Esophagus squamous epithelium (tissue), 5 donors: ENCODE measurements at regions not wholly inside any gene's neighbourhood (a gene's known extent, or its start where the extent isn't known, plus 50 kb on each side); places are given as distances from the start of the nearest gene placed in this dataset.

Source experiments
- DNase-seq: peaks from one replicate; lab custom pipeline; 2025; lab: John Stamatoyannopoulos, UW
- H3K27ac ChIP-seq, 4 donors: fragments of 200-600 bp; sonication (generic); one replicate each; pipeline ENCODE4 v1.5.1; 2016 to 2019; ENCODE audit warnings: mild to moderate bottlenecking in 1 of 4
- H3K27me3 ChIP-seq, 4 donors: fragments of 200-600 bp; sonication (generic); 1 replicate in 3 of 4; 2 replicates in 1 of 4; pipeline versions ENCODE4 v1.5.1 to v1.6.0; 2017 to 2021; ENCODE audit warnings: antibody characterized with exemption in 1 of 4
- H3K36me3 ChIP-seq, 3 donors: fragments of 200-600 bp; sonication (generic); one replicate each; pipeline ENCODE4 v1.5.1; 2016 to 2019
- H3K4me1 ChIP-seq, 3 donors: fragments of 200-600 bp; sonication (generic); one replicate each; pipeline ENCODE4 v1.5.1; 2017 to 2019
- H3K4me3 ChIP-seq, 4 donors: fragments of 200-600 bp; sonication (generic); 1 replicate in 3 of 4; 2 replicates in 1 of 4; pipeline ENCODE4 v1.5.1; 2016 to 2019; ENCODE audit warnings: mild to moderate bottlenecking in 2 of 4, moderate library complexity in 1 of 4
- H3K9me3 ChIP-seq, 3 donors: fragments of 200-600 bp; sonication (generic); one replicate each; pipeline ENCODE4 v1.5.1; 2016 to 2019
- CTCF ChIP-seq, 6 experiments: fragments of 450-650 bp in 4 of 6; fragments of 200-600 bp in 2 of 6; sonication (generic) in 2 of 6; IDR thresholded peaks; one replicate each; pipeline ENCODE4 v1.5.1; 2016 to 2019; ENCODE audit warnings: antibody characterized with exemption in 6 of 6, mild to moderate bottlenecking in 4 of 6, moderate library complexity in 4 of 6
- POLR2A ChIP-seq, 4 donors: fragments of 450-650 bp; IDR thresholded peaks; one replicate each; pipeline ENCODE4 v1.6.1; 2017; ENCODE audit warnings: antibody characterized with exemption in 4 of 4, mild to moderate bottlenecking in 4 of 4, moderate library complexity in 3 of 4
- WGBS, 2 donors: methylation state at CpG; one replicate each; pipeline ENCODE4 v1.1.5; 2018; 5-methylcytosine and 5-hydroxymethylcytosine counted together
- intact Hi-C: fragments of 100-400 bp; cut with DNase I; formaldehyde crosslinking; loops from one replicate; pipeline ENCODE4 v1.15.0; 2022
- donor health status: DM: yes; HTN: yes; CAD: no.

GRCh38 chr1:112070677-112071076, 81.2 kb upstream of the KCND3 start:
- 81 to 88% methylated on average over 2 of the region's 2 CpGs for WGBS, 2 donors

DNA sequence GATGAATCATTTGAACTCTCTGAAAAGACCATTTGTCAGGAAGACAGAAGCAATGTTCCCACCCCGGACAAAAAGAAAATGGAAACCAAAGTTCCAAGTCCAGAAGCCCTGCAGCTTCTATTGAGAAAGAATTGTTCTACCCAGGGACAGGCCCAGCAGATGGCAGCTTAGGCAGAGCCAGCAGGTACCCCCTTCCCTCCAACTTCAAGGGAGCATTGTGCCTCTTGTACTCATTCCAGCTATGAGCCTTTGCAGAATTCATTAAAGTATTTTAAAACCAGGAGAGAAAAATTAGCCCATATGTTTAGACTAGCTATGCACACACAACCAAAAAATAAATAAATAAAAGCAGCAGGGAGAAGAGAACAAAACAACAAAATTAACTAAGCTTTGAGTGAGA, 85.2 kb upstream of the KCND3 start:
- intact Hi-C loops = no loop called here
- H3K9me3 ChIP-seq = no peaks in the 10 kb centered on the region
- TF ChIP-seq POLR2A (IDR thresholded peaks at IDR 0.05) (no peak), CTCF (IDR thresholded peaks at IDR 0.05) (no peak)
- H3K4me1 ChIP-seq = no peaks in the 10 kb centered on the region
- H3K27me3 ChIP-seq = no peaks in the 10 kb centered on the region
- no peak overlapping the region for H3K4me3 ChIP-seq
- H3K36me3 ChIP-seq = no peaks in the 10 kb centered on the region
- H3K27ac ChIP-seq = no peak overlapping the region
- no peak for DNase-seq
- WGBS, 2 donors = 75 to 82% methylated on average over 1 of the region's 1 CpG

More at GRCh38 chr1:112070677-112071076, 81.2 kb upstream of the KCND3 start:
- H3K4me1 ChIP-seq = no peaks in the 10 kb centered on the region
- no peak for DNase-seq
- no peaks in the 10 kb centered on the region for H3K36me3 ChIP-seq
- TF ChIP-seq CTCF (IDR thresholded peaks at IDR 0.05) (no peak), POLR2A (IDR thresholded peaks at IDR 0.05) (no peak)
- no peaks in the 10 kb centered on the region for H3K27me3 ChIP-seq
- H3K9me3 ChIP-seq = no peaks in the 10 kb centered on the region
- H3K4me3 ChIP-seq = no peak overlapping the region
- intact Hi-C loops = no loop called here
- no peak overlapping the region for H3K27ac ChIP-seq

GRCh38 chr1:112075566-112075965, 86.1 kb upstream of the KCND3 start:
- H3K9me3 ChIP-seq = no peaks in the 10 kb centered on the region
- TF ChIP-seq CTCF (IDR thresholded peaks at IDR 0.05) (no peak), POLR2A (IDR thresholded peaks at IDR 0.05) (no peak)
- H3K36me3 ChIP-seq = no peaks in the 10 kb centered on the region
- 60 to 62% methylated on average over 1 of the region's 1 CpG for WGBS, 2 donors
- H3K27ac ChIP-seq = no peak overlapping the region
- H3K4me3 ChIP-seq = no peak overlapping the region
- intact Hi-C loops = no loop called here
- no peaks in the 10 kb centered on the region for H3K4me1 ChIP-seq
- no peak for DNase-seq
- no peaks in the 10 kb centered on the region for H3K27me3 ChIP-seq

DNA sequence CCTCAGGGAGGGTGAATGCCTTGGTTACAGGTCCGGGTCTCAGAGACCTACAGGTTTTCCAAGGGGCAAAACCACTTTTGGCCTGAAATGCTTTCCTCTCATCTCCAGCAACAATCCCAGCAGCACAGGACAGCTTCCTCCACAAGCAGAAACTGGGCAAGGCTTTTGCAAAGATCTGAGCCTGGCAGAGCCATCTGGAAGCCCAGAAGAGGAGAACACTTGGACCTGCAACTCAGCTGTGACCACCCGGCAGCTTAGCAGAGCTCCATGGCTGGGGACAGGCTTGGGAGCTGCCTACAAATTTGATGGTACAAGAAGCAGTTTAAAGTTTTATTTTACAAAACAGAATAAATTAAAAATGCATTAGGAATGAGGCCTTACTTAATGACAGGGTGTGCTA, 90.0 kb upstream of the KCND3 start:
- no peaks in the 10 kb centered on the region for H3K36me3 ChIP-seq
- no peaks in the 10 kb centered on the region for H3K4me1 ChIP-seq
- H3K27me3 ChIP-seq = peaks cover 0 to 10% (median 0%) of the 10 kb centered on the region in 4 donors
- H3K4me3 ChIP-seq = no peak overlapping the region
- H3K9me3 ChIP-seq = no peaks in the 10 kb centered on the region
- intact Hi-C loops = no loop called here
- 64 to 82% methylated on average over 1 to 2 of the region's 2 CpGs for WGBS, 2 donors
- TF ChIP-seq POLR2A (IDR thresholded peaks at IDR 0.05) (no peak), CTCF (IDR thresholded peaks at IDR 0.05) (no peak)
- no peak for DNase-seq
- no peak overlapping the region for H3K27ac ChIP-seq

DNA sequence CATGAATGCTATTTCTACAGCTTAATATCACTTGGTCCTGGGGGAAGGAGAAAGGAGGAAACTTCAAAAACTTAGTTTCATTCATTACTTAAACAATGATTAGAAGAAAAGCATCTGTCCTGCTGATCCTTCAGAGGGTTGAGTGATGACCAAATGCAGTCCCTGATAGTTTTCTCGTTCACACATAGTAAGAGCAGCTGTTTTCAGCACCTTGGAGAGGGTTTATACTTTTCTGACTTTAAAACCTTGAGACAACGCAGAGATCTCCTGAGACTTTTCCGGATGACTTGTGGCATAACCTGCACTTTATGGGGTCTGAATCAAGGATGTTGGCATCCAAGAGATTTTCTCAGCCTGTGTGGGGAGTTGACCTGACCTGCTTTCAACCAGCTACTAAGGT, 94.0 kb upstream of the KCND3 start:
- intact Hi-C loops = no loop called here
- no peaks in the 10 kb centered on the region for H3K9me3 ChIP-seq
- no peak for TF ChIP-seq CTCF (IDR thresholded peaks at IDR 0.05)
- no peak for TF ChIP-seq POLR2A (IDR thresholded peaks at IDR 0.05)
- no peak overlapping the region for H3K4me3 ChIP-seq
- 0 to 26% methylated on average over 1 to 3 of the region's 3 CpGs for WGBS, 2 donors
- no peak overlapping the region for H3K27ac ChIP-seq
- peaks cover 0 to 10% (median 0%) of the 10 kb centered on the region in 4 donors for H3K27me3 ChIP-seq
- no peaks in the 10 kb centered on the region for H3K36me3 ChIP-seq
- no peaks in the 10 kb centered on the region for H3K4me1 ChIP-seq
- no peak for DNase-seq
